SU-DHL-6 (cell line): ENCODE measurements at regions not wholly inside any gene's neighbourhood (a gene's known extent, or its start where the extent isn't known, plus 50 kb on each side); places are given as distances from the start of the nearest gene placed in this dataset.

Experiments
- EZH2phosphoT487 ChIP-seq: fragments of 200-600 bp; sonication (generic), shearing (Covaris generic); conservative IDR thresholded peaks from 2 replicates; pipeline ENCODE4 v1.6.1; 2018; ENCODE audit warnings: mild to moderate bottlenecking, antibody characterized with exemption, low read length, moderate library complexity, mixed read lengths
- TF ChIP-seq, protein P1 (sequence below): fragments of 200-600 bp; sonication (generic); IDR thresholded peaks from one replicate; pipeline ENCODE4 v1.5.1; 2017; ENCODE audit warnings: antibody characterized with exemption, mild to moderate bottlenecking, low read length, moderate library complexity; ENCODE audit not compliant: insufficient read depth, poor library complexity, severe bottlenecking

- TF ChIP-seq, protein P1, sequence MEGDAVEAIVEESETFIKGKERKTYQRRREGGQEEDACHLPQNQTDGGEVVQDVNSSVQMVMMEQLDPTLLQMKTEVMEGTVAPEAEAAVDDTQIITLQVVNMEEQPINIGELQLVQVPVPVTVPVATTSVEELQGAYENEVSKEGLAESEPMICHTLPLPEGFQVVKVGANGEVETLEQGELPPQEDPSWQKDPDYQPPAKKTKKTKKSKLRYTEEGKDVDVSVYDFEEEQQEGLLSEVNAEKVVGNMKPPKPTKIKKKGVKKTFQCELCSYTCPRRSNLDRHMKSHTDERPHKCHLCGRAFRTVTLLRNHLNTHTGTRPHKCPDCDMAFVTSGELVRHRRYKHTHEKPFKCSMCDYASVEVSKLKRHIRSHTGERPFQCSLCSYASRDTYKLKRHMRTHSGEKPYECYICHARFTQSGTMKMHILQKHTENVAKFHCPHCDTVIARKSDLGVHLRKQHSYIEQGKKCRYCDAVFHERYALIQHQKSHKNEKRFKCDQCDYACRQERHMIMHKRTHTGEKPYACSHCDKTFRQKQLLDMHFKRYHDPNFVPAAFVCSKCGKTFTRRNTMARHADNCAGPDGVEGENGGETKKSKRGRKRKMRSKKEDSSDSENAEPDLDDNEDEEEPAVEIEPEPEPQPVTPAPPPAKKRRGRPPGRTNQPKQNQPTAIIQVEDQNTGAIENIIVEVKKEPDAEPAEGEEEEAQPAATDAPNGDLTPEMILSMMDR, result no peak
- no peak for TF ChIP-seq EZH2phosphoT487
Measured at GRCh38 chr7:47043304-47043703, 538.6 kb downstream of the TNS3 start.
